Mesendoderm (in vitro differentiated cells): ENCODE measurements at regions not wholly inside any gene's neighbourhood (a gene's known extent, or its start where the extent isn't known, plus 50 kb on each side); places are given as distances from the start of the nearest gene placed in this dataset.
A peak's percentile ranks its signal among the peaks of the same experiment; 100 is the strongest.

Experiments used
- DNase-seq: peaks from one replicate; pipeline ENCODE4 v3.0.0; 2013
- H2AK5ac ChIP-seq: 2 replicates; pipeline ENCODE4 v1.6.1; 2013; ENCODE audit warnings: low read length, inconsistent platforms
- H2BK120ac ChIP-seq: 2 replicates; pipeline ENCODE4 v1.6.1; 2013; ENCODE audit warnings: low read depth, mild to moderate bottlenecking, low read length, moderate library complexity, mixed read lengths
- H2BK15ac ChIP-seq: replicated peaks from 2 replicates; pipeline ENCODE4 v1.6.1; 2013; ENCODE audit warnings: low read depth, mild to moderate bottlenecking, moderate library complexity
- H2BK5ac ChIP-seq: 2 replicates; pipeline ENCODE4 v1.6.1; 2013; ENCODE audit warnings: low read length, inconsistent platforms
- H3K18ac ChIP-seq: 2 replicates; pipeline ENCODE4 v1.6.1; 2013; ENCODE audit warnings: mild to moderate bottlenecking, low read length, mixed read lengths
- H3K23ac ChIP-seq: one replicate; pipeline ENCODE4 v1.6.1; 2013; ENCODE audit warnings: low read length
- H3K27ac ChIP-seq: 2 replicates; pipeline ENCODE4 v1.5.1; 2013; ENCODE audit warnings: low read depth, mild to moderate bottlenecking, inconsistent platforms, low read length, moderate library complexity
- H3K27me3 ChIP-seq: 2 replicates; pipeline ENCODE4 v1.6.1; 2013; ENCODE audit warnings: low read length, control low read depth, mild to moderate bottlenecking, inconsistent platforms; ENCODE audit not compliant: insufficient read depth, poor library complexity
- H3K36me3 ChIP-seq: 2 replicates; pipeline ENCODE4 v1.6.1; 2013; ENCODE audit warnings: low read length, inconsistent platforms; ENCODE audit not compliant: control insufficient read depth, insufficient read depth
- H3K4ac ChIP-seq: one replicate; pipeline ENCODE4 v1.6.1; 2013; ENCODE audit warnings: low read depth, mild to moderate bottlenecking, low read length, moderate library complexity
- H3K4me1 ChIP-seq: 2 replicates; pipeline ENCODE4 v1.6.1; 2013; ENCODE audit warnings: low read depth, low read length, inconsistent platforms; ENCODE audit not compliant: control insufficient read depth
- H3K4me2 ChIP-seq: 2 replicates; pipeline ENCODE4 v1.6.1; 2013; ENCODE audit warnings: low read length
- H3K4me3 ChIP-seq: 2 replicates; pipeline ENCODE4 v1.5.1; 2013; ENCODE audit warnings: mild to moderate bottlenecking, low read length
- H3K56ac ChIP-seq: one replicate; pipeline ENCODE4 v1.6.1; 2013; ENCODE audit warnings: low read length
- H3K79me1 ChIP-seq: 2 replicates; pipeline ENCODE4 v1.6.1; 2013; ENCODE audit warnings: low read length, inconsistent platforms
- H3K79me2 ChIP-seq: 2 replicates; pipeline ENCODE4 v1.6.1; 2013; ENCODE audit warnings: mild to moderate bottlenecking, low read length; ENCODE audit not compliant: control insufficient read depth, insufficient read depth
- H3K9ac ChIP-seq: 2 replicates; pipeline ENCODE4 v1.6.1; 2013; ENCODE audit warnings: low read length, inconsistent platforms
- H4K5ac ChIP-seq: one replicate; pipeline ENCODE4 v1.6.1; 2013; ENCODE audit warnings: low read length
- H4K8ac ChIP-seq: one replicate; pipeline ENCODE4 v1.6.1; 2013; ENCODE audit warnings: low read depth, mild to moderate bottlenecking, control low read depth, low read length, moderate library complexity
- WGBS: extraction: QIAGEN DNeasy Blood & Tissue Kit; methylation state at CpG from one replicate; pipeline ENCODE4 v1.1.7; 2013; ENCODE audit warnings: low lambda C conversion rate, missing lambda C conversion rate; ENCODE audit not compliant: insufficient coverage; ENCODE audit errors: extremely low coverage; 5-methylcytosine and 5-hydroxymethylcytosine counted together

DNA sequence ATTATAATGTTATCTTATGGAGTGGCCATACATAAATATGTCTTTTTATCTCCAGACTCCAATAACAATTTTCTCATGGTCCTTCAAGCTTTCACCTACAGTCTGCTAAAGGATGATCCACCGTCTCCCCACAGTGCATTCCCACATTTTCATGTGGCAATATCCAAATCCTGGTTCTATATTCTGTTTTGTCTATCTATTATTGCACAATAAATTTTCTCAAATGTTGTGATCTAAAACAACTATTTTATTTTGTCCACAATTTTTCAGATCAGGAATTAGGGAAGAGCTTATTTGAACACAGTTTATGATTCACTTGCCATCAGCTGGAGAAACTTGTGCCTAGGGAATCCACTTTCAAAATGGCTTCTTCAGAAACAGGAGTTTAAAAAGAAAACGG, 614.4 kb upstream of the TMEFF2 start:
- H3K36me3 ChIP-seq: no peaks in the 10 kb centered on the region

DNA sequence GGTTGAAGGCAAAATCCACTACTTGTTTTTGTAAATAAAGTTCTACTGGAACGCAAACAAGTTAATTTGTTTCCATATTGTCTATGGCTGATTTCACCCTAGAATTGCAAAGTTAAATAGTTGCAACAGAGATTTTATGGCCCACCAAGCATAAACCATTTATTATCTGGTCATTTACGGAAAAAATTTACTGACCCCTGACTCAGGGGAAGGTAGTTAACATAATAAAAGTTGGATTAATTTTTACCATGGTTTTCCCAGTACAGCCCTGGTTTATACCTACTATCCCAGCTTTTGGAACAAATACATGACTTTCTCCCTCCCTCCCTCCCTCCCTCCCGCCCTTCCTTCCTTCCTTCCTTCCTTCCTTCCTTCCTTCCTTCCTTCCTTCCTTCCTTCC, 588.9 kb upstream of the TMEFF2 start:
- Histone ChIP-seq H4K5ac (no peak overlapping the region), H3K23ac (no peak overlapping the region), H3K4me1 (no peaks in the 10 kb centered on the region), H3K4me3 (no peak overlapping the region), H2BK5ac (no peak overlapping the region), H2AK5ac (no peak overlapping the region), H3K27me3 (no peaks in the 10 kb centered on the region), H3K9ac (no peak overlapping the region), H3K27ac (no peak overlapping the region), H3K36me3 (no peaks in the 10 kb centered on the region), H4K8ac (no peak overlapping the region), H3K18ac (no peak overlapping the region), H2BK15ac (no peak overlapping the region), H3K79me1 (no peaks in the 10 kb centered on the region), H3K79me2 (no peaks in the 10 kb centered on the region), H3K4me2 (no peak overlapping the region), H3K56ac (no peak overlapping the region), H3K4ac (no peak overlapping the region), H2BK120ac (no peak overlapping the region)
- DNase-seq: no peak
- no CpG with 5 or more reads among the region's 3 CpGs for WGBS

More for the DNA sequence above, 614.4 kb upstream of the TMEFF2 start:
- Histone ChIP-seq H3K56ac (no peak overlapping the region), H3K79me1 (no peaks in the 10 kb centered on the region), H2AK5ac (no peak overlapping the region), H3K18ac (no peak overlapping the region), H3K4me1 (no peaks in the 10 kb centered on the region), H4K8ac (no peak overlapping the region), H3K27me3 (no peaks in the 10 kb centered on the region), H3K27ac (no peak overlapping the region), H3K4me3 (no peak overlapping the region), H2BK5ac (no peak overlapping the region), H2BK120ac (no peak overlapping the region), H3K4ac (no peak overlapping the region), H3K4me2 (no peak overlapping the region), H3K9ac (no peak overlapping the region), H3K79me2 (no peaks in the 10 kb centered on the region), H2BK15ac (no peak overlapping the region), H3K23ac (no peak overlapping the region), H4K5ac (no peak overlapping the region)
- no CpG with 5 or more reads among the region's 2 CpGs for WGBS
- DNase-seq: no peak

DNA sequence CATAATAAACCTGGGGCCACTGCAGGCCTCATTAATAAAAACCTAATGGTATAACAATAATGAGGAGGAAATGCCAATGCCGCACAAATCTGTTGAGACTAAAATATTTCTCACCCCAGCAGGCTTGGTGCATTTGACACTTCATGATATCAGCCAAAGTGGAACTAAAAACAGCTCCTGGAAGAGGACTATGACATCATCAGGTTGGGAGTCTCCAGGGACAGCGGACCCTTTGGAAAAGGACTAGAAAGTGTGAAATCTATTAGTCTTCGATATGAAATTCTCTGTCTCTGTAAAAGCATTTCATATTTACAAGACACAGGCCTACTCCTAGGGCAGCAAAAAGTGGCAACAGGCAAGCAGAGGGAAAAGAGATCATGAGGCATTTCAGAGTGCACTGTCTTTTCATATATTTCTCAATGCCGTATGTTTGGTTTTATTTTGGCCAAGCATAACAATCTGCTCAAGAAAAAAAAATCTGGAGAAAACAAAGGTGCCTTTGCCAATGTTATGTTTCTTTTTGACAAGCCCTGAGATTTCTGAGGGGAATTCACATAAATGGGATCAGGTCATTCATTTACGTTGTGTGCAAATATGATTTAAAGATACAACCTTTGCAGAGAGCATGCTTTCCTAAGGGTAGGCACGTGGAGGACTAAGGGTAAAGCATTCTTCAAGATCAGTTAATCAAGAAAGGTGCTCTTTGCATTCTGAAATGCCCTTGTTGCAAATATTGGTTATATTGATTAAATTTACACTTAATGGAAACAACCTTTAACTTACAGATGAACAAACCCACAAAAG, 580.9 kb upstream of the TMEFF2 start:
- Histone ChIP-seq H2AK5ac (no peak overlapping the region), H3K23ac (no peak overlapping the region), H3K79me1 (no peaks in the 10 kb centered on the region), H2BK15ac (no peak overlapping the region), H3K9ac (no peak overlapping the region), H3K56ac (no peak overlapping the region), H3K79me2 (no peaks in the 10 kb centered on the region), H3K36me3 (no peaks in the 10 kb centered on the region), H3K4me1 (no peaks in the 10 kb centered on the region), H3K4me3 (no peak overlapping the region), H4K8ac (no peak overlapping the region), H3K4me2 (no peak overlapping the region), H2BK120ac (no peak overlapping the region), H3K18ac (no peak overlapping the region), H3K27ac (no peak overlapping the region), H4K5ac (no peak overlapping the region), H2BK5ac (no peak overlapping the region), H3K27me3 (no peaks in the 10 kb centered on the region), H3K4ac (no peak overlapping the region)
- no CpG with 5 or more reads among the region's 6 CpGs for WGBS
- DNase-seq: peak; percentile 2

DNA sequence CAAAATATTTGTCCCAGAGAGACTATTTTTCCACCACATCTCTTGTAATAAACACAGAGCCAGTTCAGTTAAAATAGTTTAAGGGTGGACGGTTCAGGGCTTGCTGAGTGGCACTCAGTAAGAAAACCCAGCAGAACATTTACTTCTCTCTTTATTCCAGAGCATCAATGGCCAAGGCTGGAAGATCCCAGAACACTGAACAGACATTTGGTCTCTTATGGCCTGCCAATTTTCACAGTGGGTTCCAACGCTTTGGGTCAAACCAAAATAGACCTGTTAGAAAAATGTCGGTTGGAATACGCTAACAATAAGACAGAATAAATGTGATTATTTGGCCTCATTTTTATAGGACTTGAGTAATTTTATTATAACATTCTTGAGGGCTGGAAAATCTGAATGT, 580.3 kb upstream of the TMEFF2 start:
- H3K27ac ChIP-seq: no peak overlapping the region
- no peak overlapping the region for H3K4me2 ChIP-seq
- no peak overlapping the region for H2BK15ac ChIP-seq
- no peak overlapping the region for H3K4ac ChIP-seq
- H4K8ac ChIP-seq: no peak overlapping the region
- no peaks in the 10 kb centered on the region for H3K27me3 ChIP-seq
- WGBS: no CpG with 5 or more reads among the region's 4 CpGs
- DNase-seq: no peak
- H2AK5ac ChIP-seq: no peak overlapping the region
- H3K23ac ChIP-seq: no peak overlapping the region
- H3K9ac ChIP-seq: no peak overlapping the region
- H3K79me2 ChIP-seq: no peaks in the 10 kb centered on the region
- H2BK120ac ChIP-seq: no peak overlapping the region
- H3K4me3 ChIP-seq: no peak overlapping the region
- no peak overlapping the region for H3K18ac ChIP-seq
- H3K36me3 ChIP-seq: no peaks in the 10 kb centered on the region
- H3K56ac ChIP-seq: no peak overlapping the region
- H4K5ac ChIP-seq: no peak overlapping the region
- no peak overlapping the region for H2BK5ac ChIP-seq
- no peaks in the 10 kb centered on the region for H3K79me1 ChIP-seq
- H3K4me1 ChIP-seq: no peaks in the 10 kb centered on the region

DNA sequence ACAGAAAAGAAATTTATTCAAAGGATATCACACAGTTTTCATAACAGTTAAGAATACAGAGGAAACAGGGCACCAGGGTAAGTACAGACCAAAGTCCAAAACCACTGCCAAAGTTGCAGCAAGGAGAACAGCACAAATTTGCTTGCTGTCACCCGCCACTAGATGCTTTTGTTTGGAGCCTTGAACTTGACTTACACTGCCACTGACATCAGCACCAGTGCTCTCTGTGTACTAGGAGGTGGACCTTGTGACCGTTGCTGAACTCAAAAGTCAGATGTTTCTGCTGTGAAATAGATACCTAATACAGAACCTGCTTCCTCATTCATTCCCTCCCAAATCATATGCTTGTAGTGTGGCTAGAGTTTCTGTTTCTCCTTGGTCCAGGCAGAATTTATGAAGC, 578.3 kb upstream of the TMEFF2 start:
- DNase-seq: peak; percentile 2
- H4K8ac ChIP-seq: no peak overlapping the region
- no peak overlapping the region for H2BK120ac ChIP-seq
- no peak overlapping the region for H3K4me2 ChIP-seq
- H3K9ac ChIP-seq: no peak overlapping the region
- H2BK5ac ChIP-seq: no peak overlapping the region
- WGBS: no CpG with 5 or more reads among the region's 2 CpGs
- H2BK15ac ChIP-seq: no peak overlapping the region
- H4K5ac ChIP-seq: no peak overlapping the region
- no peak overlapping the region for H3K4me3 ChIP-seq
- H3K4me1 ChIP-seq: no peaks in the 10 kb centered on the region
- H3K27me3 ChIP-seq: no peaks in the 10 kb centered on the region
- H3K18ac ChIP-seq: no peak overlapping the region
- no peak overlapping the region for H2AK5ac ChIP-seq
- no peaks in the 10 kb centered on the region for H3K79me2 ChIP-seq
- no peak overlapping the region for H3K27ac ChIP-seq
- H3K36me3 ChIP-seq: no peaks in the 10 kb centered on the region
- no peak overlapping the region for H3K56ac ChIP-seq
- H3K4ac ChIP-seq: no peak overlapping the region
- no peak overlapping the region for H3K23ac ChIP-seq
- no peaks in the 10 kb centered on the region for H3K79me1 ChIP-seq
